IgD-negative memory B cell (primary cell): ENCODE measurements at regions not wholly inside any gene's neighbourhood (a gene's known extent, or its start where the extent isn't known, plus 50 kb on each side); places are given as distances from the start of the nearest gene placed in this dataset.

Experiments
- H3K27ac Mint-ChIP-seq, 3 donors: one replicate each; pipeline ENCODE4 v1.8.0; 2020 to 2022; ENCODE audit warnings: mild to moderate bottlenecking in 3 of 3, mixed read lengths in 3 of 3, moderate library complexity in 1 of 3
- H3K27me3 Mint-ChIP-seq: one replicate; pipeline ENCODE4 v1.8.0; 2021; ENCODE audit warnings: mixed read lengths
- H3K36me3 Mint-ChIP-seq: one replicate; pipeline ENCODE4 v1.8.0; 2020; ENCODE audit warnings: mild to moderate bottlenecking, mixed read lengths
- H3K4me1 Mint-ChIP-seq, 3 donors: one replicate each; pipeline ENCODE4 v1.8.0; 2020 to 2022; ENCODE audit warnings: mixed read lengths in 3 of 3, mild to moderate bottlenecking in 1 of 3
- H3K4me3 Mint-ChIP-seq, 4 donors: one replicate each; pipeline ENCODE4 v1.8.0; 2020 to 2022; ENCODE audit warnings: mild to moderate bottlenecking in 4 of 4, mixed read lengths in 4 of 4, moderate library complexity in 3 of 4
- H3K9me3 Mint-ChIP-seq, 3 donors: one replicate each; pipeline ENCODE4 v1.8.0; 2020 to 2021; ENCODE audit warnings: mixed read lengths in 3 of 3, mild to moderate bottlenecking in 1 of 3

DNA sequence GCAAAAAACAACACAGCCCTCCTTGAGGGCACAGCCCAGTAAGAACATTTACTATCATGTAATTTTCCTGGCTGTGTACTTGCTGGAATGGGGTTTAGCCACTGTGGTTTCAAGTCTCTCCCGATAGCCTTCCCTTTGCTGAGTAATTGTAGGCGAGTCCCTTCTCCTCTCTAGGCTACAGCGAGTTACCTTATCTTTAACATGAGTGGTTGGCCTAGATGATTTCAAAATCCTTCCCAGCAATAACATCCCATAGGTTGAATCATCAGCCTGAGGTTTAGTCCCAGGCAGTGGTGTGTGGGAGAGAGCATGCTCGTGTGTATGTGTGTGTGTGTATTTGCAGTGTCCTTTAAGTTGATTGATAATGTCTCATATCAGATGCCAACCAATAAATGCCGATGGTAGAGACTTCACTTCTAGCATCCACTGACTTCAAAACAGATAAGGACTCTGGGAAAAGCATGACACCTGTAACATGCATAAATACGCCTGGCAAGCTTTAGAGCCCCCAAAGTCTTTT is 142.9 kb upstream of the ZMIZ1 start:
- Mint-ChIP-seq H3K4me1 (no peaks in the 10 kb centered on the region), H3K27ac (no peak overlapping the region), H3K27me3 (peaks cover 5% of the 10 kb centered on the region), H3K9me3 (no peaks in the 10 kb centered on the region), H3K4me3 (no peak overlapping the region), H3K36me3 (no peaks in the 10 kb centered on the region)

DNA sequence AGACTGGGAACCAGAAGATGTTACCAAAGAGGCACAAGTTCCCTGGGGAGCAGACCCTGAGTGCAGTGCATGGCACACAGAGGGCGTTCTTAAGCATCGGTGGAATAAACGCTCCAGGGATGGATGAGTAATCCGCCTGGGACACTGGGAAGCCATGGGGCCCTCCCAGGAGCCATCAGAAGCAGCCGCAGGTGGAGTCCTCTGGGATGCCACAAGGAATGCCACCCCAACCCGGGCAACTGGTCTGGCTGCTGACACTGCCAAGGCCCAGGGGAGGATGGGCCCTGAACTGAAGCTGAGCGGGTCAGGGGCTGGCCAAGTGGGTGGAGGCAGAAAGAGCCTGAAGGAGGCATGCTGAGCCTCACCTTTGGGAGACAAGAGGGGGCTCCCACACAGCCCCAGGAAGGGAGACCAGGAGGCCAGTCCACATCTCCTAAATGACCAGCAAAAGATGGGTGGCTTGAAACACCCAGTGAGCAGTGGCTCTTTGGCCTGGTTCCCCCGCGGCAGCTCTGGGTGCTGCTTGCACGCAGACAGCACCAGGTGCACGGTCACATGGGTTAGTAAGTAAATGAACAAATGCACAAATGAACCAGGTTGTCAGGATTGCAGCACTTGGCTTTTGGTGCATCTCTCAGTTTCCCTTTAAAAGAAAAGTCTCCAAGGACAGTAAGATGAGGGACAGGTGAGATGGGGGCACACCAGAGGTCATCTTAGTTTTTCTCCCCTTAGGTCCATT is 141.3 kb upstream of the ZMIZ1 start:
- Mint-ChIP-seq H3K27me3 (peaks cover 6% of the 10 kb centered on the region), H3K27ac (no peak overlapping the region), H3K9me3 (no peaks in the 10 kb centered on the region), H3K4me1 (no peaks in the 10 kb centered on the region), H3K4me3 (no peak overlapping the region), H3K36me3 (no peaks in the 10 kb centered on the region)

DNA sequence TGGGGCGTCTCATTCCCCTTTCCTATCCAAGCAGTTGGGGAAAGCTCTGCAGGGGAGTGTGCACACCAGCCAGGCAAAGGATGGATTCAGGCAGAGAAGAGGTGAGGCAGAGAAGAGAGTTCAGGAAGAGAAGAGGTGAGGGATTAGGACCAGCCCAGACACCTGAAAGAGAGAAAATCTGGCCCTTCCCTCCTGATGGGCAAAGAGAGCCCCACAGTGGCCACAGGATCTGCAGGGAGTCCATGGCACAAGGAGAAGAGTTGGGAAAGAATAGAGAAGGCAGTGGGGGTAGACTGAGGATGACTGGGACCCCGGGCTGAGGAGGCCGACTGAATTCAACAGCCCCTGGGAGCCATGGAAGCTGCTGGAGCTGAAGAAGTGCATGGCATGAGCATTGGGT is 140.4 kb upstream of the ZMIZ1 start:
- peaks cover 0 to 1% (median 0%) of the 10 kb centered on the region in 3 donors for H3K4me1 Mint-ChIP-seq
- H3K9me3 Mint-ChIP-seq, result no peaks in the 10 kb centered on the region
- peaks cover 6% of the 10 kb centered on the region for H3K27me3 Mint-ChIP-seq
- no peaks in the 10 kb centered on the region for H3K36me3 Mint-ChIP-seq
- no peak overlapping the region for H3K4me3 Mint-ChIP-seq
- no peak overlapping the region for H3K27ac Mint-ChIP-seq

DNA sequence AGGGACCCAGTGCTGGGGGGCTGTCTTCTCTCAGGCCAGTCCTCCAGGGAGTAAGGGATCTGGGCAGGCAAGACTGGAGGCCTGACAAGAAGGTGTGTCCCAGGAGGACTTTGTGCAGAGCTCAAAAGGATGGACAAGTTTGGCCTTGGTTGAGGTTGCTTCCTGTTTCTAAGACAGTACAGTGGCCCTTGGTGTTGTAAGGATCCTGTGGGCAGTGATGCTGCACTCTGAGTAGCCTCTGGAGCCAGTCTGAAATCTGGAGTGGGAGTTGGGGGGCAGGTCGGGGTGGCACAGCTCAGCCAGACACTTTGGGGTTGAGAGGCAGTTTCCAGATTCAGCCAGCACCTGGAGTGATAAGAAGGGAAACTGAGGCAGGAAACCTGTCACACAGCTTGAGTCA is 139.2 kb upstream of the ZMIZ1 start:
- H3K9me3 Mint-ChIP-seq, result no peaks in the 10 kb centered on the region
- no peaks in the 10 kb centered on the region for H3K36me3 Mint-ChIP-seq
- H3K4me3 Mint-ChIP-seq, result no peak overlapping the region
- H3K4me1 Mint-ChIP-seq, result peaks cover 0 to 1% (median 0%) of the 10 kb centered on the region in 3 donors
- H3K27ac Mint-ChIP-seq, result no peak overlapping the region
- peaks cover 6% of the 10 kb centered on the region for H3K27me3 Mint-ChIP-seq

DNA sequence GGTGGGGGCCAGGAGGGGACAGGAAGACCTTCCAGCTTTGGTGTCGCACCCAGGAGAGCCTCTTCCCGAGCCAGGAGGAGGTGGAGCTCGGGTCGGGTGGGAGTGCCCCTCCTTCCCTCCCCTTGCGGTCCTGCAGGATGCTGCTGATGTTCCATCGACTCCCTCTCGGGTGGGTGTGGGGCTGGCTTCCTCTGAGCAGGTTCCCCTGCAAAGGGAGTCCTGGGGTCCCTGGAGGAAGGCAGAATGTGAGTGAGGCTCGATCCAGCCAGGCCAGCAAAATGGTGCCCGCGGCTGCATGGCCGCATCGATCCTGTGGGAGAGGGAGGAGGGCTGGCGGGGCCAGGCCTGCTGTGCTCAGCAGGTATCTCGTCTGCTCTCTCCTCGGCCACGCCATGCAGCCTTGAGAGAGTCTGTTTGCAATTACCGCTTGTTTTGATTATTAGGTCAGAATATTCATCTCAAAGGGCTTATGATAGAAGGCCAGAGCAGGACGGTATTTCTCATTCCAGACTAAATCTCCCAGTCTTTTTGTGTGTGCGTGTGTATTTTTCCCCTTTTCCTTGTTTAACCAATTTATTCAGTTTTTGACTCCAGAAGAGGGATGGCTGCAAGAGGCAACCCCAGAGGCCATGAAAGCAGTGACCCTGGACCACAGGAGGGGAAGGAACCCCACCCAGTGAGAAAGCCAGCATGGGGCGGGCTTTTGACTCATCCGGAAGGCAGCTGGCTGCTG is 137.3 kb upstream of the ZMIZ1 start:
- Mint-ChIP-seq H3K9me3 (no peaks in the 10 kb centered on the region), H3K27ac (no peak overlapping the region), H3K27me3 (peaks cover 6% of the 10 kb centered on the region), H3K4me3 (no peak overlapping the region), H3K36me3 (no peaks in the 10 kb centered on the region), H3K4me1 (peaks cover 0 to 1% (median 0%) of the 10 kb centered on the region in 3 donors)

DNA sequence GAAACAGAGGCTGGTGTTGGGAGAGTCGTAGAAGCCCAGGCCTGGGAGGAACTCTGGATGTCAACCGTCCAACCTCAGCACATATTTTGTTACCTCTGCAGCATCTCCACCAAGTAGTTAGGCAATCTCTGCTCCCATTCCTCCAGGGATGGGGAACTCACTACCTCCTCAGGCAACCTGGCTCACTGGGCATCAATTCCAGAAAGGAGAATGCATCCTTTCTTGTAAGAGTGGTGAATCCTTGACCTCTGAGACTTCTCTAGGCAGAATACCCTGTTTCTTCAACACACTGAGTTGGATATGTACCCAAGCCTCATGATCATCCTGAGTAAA is 136.7 kb upstream of the ZMIZ1 start:
- Mint-ChIP-seq H3K27ac (no peak overlapping the region), H3K9me3 (no peaks in the 10 kb centered on the region), H3K4me1 (peaks cover 0 to 1% (median 0%) of the 10 kb centered on the region in 3 donors), H3K36me3 (no peaks in the 10 kb centered on the region), H3K4me3 (no peak overlapping the region), H3K27me3 (peaks cover 7% of the 10 kb centered on the region)

DNA sequence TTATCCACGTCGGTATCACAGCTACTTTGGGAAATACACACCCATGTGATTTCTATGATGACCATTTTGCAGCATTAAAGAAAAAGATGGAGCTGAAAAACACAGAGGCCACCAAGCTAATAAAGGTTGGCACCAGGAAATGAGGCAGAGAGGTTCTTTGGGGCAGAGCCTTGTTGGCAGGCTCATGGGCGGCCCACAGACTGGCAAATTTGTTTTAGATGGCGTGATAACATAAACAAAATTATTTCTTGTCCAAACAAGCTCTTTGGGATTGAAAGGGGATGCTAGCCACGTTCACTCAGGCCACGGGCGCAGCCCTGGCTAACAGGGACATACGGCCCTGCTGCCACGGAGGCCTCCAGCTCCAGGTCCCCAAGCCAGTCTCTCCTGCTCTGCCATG is 135.9 kb upstream of the ZMIZ1 start:
- H3K4me3 Mint-ChIP-seq, result no peak overlapping the region

DNA sequence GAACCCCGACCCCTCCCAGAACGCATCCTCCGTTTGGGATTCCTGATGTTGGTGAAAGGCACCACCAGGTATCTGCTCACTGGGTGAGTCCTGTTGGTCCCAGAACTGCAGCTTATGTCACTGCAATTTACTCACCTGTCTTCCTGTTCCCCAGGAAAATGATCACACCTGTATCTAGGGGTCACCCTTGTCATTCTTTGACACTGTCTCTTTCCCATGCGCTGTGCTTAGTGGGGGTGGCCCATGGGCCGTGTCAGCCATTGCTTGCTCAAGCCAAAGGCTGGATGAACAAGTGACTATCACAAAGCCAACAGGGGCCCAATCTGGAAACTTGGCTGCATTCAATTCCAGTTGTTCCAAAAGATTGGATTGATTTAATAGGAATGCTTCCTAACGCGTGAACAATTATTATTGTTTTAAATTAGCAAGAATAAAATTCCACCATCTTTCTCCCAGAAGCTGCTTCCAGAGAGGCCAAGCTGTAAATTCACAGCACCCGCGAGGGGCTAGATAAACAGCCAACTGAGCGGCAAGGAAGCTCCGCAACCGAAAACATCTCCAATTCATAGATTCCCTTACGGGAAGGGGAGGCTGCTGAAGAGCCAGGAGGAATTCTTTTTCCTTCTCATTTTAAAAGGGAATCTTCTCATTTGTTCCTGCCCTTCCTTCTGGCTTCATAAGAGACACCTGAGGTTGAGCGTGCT is 134.8 kb upstream of the ZMIZ1 start:
- Mint-ChIP-seq H3K27me3 (peaks cover 14% of the 10 kb centered on the region), H3K36me3 (no peaks in the 10 kb centered on the region), H3K4me1 (peaks cover 0 to 1% (median 0%) of the 10 kb centered on the region in 3 donors), H3K27ac (no peak overlapping the region), H3K4me3 (no peak overlapping the region), H3K9me3 (no peaks in the 10 kb centered on the region)

More for the DNA sequence above, 135.9 kb upstream of the ZMIZ1 start:
- H3K9me3 Mint-ChIP-seq, result no peaks in the 10 kb centered on the region
- H3K27me3 Mint-ChIP-seq, result peaks cover 12% of the 10 kb centered on the region
- H3K36me3 Mint-ChIP-seq, result no peaks in the 10 kb centered on the region
- H3K4me1 Mint-ChIP-seq, result peaks cover 0 to 1% (median 0%) of the 10 kb centered on the region in 3 donors
- H3K27ac Mint-ChIP-seq, result no peak overlapping the region

DNA sequence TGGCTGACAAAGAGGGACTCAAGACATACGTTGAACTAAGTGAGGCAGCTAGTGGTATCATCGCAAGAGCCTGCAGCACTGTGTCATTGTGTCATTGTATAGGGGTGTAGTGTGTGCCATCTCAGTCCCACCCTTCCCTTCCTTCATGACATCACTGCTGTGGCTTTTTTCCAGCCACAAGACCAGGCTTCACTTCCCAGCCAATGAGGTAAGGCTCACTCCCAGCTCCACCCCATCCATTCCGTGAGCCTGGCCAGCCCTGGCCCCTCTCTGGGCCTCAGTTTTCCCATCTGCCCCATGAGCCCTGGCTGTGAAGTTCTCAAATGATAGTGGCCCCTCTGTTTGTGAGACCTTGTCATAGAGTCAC is 134.3 kb upstream of the ZMIZ1 start:
- no peaks in the 10 kb centered on the region for H3K36me3 Mint-ChIP-seq
- H3K4me3 Mint-ChIP-seq, result no peak overlapping the region
- peaks cover 0 to 1% (median 0%) of the 10 kb centered on the region in 3 donors for H3K4me1 Mint-ChIP-seq
- H3K27ac Mint-ChIP-seq, result no peak overlapping the region
- H3K27me3 Mint-ChIP-seq, result peaks cover 14% of the 10 kb centered on the region
- H3K9me3 Mint-ChIP-seq, result no peaks in the 10 kb centered on the region

DNA sequence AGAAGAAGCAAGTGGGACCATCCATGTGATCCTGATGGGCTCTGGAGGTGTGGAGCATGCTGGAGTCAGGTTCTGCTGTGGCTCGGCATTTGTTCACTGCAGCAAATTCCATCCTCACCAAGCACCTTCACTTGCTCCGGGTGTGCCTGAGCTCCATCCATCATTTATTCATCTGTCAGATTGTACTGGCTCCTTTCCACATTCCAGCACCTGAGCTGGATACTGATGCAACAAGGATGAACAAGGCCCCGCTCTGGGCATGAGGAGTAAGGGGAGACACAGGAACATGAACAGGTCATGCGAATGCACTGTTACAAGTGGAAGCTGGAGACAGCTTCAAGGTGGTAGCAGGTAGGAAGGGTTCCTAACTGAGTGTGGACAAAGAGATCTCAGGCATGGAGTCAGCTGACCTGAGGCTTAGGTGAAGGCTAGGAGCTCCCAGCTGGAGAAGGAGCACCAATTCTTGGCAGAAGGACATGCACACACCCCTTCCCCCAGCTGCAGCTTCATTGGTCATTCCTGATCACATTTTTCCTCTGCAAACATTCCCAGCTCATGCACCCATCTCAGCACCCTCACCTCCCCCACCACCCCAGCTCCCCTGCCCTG is 133.7 kb upstream of the ZMIZ1 start:
- Mint-ChIP-seq H3K4me1 (peaks cover 0 to 1% (median 0%) of the 10 kb centered on the region in 3 donors), H3K27ac (no peak overlapping the region), H3K36me3 (no peaks in the 10 kb centered on the region)

DNA sequence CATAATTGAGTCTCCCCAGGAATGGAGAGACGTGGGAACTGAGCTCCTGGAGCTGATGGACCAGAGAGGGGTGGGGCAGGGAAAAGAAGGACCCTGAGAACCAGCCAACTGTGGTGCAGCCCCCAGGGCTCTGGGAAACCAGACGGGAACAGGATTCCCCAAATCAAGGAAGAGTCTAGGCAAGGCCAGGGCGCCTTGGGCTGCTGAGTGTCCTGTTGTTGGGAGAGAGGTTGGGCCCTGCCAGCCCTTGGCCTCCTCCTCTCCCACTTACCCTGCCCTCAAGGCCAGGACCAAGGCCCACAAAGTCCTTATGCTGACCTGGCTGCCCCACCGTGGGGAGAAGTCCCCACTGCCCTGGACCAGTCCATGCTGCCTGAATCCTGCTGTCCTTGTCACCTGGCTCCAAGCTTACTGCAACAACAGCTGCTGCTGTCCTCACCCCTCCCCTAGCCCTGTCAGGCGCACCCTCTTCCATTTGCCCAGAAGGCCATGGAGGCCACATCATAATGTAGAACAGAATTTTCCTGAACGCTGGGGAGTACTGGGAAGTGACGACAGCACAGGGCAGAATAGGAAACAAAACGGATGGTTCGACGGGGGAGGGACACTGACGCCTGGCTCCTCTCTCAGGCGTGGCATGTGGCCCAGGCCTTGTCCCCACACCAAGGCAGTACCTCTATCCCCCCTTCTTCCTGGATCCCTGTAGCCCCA is 132.9 kb upstream of the ZMIZ1 start:
- H3K4me3 Mint-ChIP-seq, result no peak overlapping the region
- H3K9me3 Mint-ChIP-seq, result no peaks in the 10 kb centered on the region
- H3K27ac Mint-ChIP-seq, result no peak overlapping the region
- H3K27me3 Mint-ChIP-seq, result peaks cover 13% of the 10 kb centered on the region
- peaks cover 0 to 1% (median 0%) of the 10 kb centered on the region in 3 donors for H3K4me1 Mint-ChIP-seq
- no peaks in the 10 kb centered on the region for H3K36me3 Mint-ChIP-seq

More for the DNA sequence above, 133.7 kb upstream of the ZMIZ1 start:
- Mint-ChIP-seq H3K4me3 (no peak overlapping the region), H3K9me3 (no peaks in the 10 kb centered on the region), H3K27me3 (peaks cover 14% of the 10 kb centered on the region)

DNA sequence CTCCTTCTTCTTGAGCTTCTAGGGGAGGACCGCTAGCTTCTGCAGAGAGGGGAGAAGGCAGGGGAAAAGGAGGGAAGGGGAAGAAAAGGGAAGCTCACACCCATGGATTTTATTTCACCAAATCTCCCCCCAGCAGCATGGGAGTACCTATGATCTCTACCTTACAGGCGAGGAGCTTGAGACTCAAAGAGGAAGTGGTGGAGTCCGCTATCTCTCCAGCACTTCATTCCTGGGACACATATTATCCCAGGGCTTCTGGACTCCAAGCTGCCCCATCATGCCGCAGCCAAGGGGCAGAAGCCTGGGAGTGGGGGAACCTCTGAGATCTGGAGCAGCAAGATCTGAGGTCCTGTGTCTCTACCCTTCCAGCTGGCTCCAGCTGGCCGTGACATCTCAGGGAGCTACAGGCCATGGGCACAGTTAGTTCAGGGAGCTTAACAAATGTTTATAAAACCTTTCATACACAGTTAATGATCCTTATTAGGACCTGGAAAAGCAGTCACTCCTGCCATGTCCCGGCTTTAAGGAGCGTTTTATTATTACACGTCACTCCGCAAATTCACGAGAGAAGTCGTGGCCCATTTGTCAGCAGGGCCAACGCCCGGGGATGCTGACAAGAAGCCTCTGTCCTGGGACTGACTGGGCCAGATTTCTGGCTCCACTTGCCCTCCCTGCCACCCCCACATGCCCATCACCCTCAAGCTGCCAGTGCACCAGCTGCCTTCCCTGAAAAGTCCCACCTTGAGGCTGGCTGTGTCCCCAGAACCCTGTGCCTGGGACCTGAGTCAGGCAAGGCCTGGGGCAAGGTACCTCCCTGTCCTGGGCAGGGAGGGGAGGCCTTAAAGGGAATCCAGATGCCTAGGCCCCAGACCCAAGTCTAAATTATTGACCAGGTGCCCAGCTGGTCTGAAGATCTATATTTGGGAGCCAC is 132.1 kb upstream of the ZMIZ1 start:
- Mint-ChIP-seq H3K4me1 (peaks cover 0 to 1% (median 0%) of the 10 kb centered on the region in 3 donors), H3K27me3 (peaks cover 9% of the 10 kb centered on the region), H3K27ac (no peak overlapping the region), H3K9me3 (no peaks in the 10 kb centered on the region), H3K4me3 (no peak overlapping the region), H3K36me3 (no peaks in the 10 kb centered on the region)

DNA sequence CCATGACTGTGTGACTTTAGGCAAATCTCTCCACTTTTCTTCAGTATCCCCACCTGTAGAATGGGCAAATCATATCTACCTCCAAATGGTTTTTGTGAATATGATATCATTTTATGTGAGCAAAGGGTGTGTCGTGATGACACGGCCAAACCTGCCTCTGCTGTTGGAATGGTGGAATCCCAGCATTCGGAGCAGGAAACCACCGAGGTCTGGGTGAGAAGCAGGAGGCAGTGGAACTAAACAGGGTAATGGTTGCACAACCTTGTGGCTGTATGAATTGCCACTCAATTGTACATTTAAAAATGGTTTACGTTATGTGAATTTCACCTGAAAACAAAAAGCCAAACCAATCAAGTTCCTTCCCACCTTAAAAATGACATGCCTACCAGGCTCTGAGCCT is 131.4 kb upstream of the ZMIZ1 start:
- Mint-ChIP-seq H3K27me3 (peaks cover 8% of the 10 kb centered on the region), H3K4me3 (no peak overlapping the region), H3K4me1 (peaks cover 0 to 1% (median 0%) of the 10 kb centered on the region in 3 donors), H3K9me3 (peaks cover 0 to 2% (median 0%) of the 10 kb centered on the region in 3 donors), H3K27ac (no peak overlapping the region), H3K36me3 (no peaks in the 10 kb centered on the region)
